DLD1 (cell line): ENCODE measurements at regions not wholly inside any gene's neighbourhood (a gene's known extent, or its start where the extent isn't known, plus 50 kb on each side); places are given as distances from the start of the nearest gene placed in this dataset.
"Not testable (repeated sequence)": the region's sequence is repeated elsewhere in the genome, so short reads cannot be mapped to it uniquely, and the experiment has no call there.

Source experiments
- in situ Hi-C: cut with HindIII; loops from 2 replicates; pipeline ENCODE4 v1.10.0; 2017; ENCODE audit warnings: low sequenced_read_pairs

DNA sequence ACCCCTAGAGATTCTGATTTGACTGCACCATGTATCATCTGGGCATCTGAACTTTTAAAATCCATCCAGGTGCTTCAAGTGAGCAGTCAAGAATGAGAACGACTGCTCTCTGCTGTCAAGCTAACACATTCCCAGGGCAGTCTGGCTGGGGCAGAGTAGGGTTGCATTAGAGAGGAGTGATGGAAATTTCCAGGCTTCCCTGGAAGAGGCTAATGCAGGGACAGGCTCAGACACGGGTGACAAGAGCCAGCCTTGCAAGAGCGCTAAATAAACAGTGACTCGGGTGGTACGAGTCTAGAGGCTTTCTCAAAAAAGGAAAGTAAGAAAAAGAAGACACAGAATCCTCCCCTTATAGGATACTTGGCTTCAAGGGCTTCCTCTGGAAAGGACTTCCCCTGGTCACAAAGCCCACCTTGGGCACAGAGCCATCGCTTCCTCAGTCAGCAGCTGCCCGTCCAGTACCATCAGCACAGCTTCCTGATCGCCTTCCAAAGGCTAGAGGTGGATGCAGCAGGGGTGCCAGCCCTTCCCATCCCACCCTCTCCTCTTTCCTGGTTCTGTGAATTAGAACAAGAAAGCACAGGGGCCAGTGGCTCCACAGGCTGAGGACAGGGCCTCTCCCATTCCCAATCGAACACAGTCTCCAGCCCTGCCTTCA, 177.4 kb upstream of the RREB1 start:
- in situ Hi-C loops: no loop called here

DNA sequence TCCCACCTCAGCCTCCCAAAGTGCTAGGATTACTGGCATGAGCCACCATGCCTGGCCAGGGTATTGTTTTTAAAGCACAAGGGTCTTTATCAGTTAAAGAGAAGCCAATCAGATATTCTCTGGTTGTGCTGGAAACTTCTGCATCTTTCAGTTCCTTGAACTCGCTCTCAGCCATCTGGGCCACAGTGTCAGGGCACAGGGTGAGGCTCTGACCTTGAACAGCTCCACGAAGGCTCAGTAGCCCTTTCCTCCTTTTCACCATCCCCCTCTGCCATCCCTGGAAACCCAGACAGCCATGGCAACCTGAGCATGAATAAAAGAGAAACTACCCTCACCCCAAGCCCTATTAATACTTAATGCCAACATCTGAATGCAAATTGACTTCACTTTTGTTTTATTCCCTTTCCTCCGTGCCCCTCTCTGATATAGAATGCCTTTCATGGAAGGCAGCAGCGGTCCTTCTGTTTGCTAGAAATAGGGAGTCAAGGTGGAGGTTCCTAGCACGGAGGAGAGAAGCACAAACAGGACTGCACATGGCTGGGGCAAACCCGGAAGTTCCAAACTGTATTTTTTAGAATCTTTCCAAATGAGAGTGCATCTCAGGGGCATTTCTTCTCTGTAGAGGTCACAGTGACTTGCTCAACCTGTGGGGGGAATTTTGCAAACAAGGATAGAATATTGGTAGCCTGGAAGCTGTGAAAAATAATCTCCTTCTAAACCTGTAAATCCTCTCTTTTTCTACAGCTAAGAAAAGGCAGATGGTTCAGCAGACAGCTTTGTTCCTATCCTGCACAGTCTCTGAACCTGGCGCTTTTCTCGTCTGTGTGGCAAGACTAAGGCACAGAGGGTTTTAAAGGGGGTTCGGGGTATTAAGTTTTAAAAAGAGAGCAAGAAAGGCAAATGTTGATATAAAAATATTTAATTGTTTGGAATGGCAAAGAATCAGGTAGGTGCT, 176.4 kb upstream of the RREB1 start:
- in situ Hi-C loops: no loop called here

DNA sequence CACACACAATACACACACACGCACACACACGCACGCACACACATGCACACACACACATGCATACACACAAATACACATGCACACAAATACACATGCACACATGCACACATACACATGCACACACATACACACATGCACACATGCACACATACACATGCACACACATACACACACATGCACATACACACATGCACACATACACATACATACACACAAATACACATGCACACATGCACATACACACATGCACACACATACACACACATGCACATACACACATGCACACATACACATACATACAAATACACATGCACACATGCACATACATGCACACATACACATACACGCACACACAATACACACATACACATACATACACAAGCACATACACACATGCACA, 175.4 kb upstream of the RREB1 start:
- in situ Hi-C loops: no loop called here

DNA sequence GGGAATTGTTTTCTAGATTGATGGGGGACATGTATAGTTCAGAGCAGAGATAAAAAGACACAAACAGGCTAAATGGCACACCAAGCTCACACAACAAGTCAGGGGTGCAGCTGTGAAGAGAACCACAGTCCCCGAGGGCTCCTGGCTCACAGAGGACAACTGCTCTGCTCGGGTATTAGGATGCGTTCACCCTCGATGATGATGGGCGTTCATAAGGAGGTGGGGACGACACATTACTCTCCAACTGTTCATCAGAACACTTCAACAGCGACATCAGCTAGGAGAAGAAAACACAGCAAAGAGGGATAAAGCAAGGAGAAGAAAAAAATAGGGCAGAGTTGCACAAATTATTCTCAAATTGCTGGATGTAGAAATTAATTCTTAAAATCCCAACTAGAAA, 174.8 kb upstream of the RREB1 start:
- in situ Hi-C loops: no loop called here

DNA sequence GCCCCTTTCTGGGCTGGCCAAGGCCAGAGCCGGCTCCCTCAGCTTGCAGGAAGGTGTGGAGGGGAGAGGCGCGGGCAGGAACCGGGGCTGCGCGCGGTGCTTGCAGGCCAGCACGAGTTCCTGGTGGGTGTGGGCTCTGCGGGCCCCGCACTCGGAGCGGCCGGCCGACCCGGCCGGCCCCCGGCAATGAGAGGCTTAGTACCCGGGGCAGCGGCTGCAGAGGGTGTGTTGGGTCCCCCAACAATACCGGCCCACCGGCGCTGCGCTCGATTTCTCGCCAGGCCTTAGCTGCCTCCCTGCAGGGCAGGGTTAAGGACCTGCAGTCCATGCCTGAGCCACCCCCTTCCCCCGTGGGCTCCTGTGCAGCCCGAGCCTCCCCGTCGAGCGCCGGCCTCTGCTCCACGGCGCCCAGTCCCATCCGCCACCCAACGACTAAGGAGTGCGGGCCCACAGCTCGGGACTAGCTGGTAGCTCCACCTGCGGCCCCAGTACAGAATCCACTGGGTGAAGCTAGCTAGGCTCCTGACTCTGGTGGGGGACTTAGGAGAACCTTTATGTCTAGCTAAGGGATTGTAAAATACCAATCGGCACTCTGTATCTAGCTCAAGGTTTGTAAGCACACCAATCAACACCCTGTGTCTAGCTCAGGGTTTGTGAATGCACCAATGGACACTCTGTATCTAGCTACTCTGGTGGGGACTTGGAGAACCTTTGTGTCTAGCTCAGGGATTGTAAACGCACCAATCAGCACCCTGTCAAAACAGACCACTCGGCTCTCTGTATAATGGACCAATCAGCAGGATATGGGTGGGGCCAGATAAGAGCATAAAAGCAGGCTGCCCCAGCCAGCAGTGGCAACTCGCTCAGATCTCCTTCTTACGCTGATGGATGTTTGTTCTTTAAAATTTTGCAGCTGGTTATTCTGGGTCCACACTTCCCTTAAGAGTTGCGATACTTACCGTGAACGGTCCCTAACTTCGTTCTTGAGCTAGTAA, 167.4 kb upstream of the RREB1 start:
- in situ Hi-C loops: no loop called here

DNA sequence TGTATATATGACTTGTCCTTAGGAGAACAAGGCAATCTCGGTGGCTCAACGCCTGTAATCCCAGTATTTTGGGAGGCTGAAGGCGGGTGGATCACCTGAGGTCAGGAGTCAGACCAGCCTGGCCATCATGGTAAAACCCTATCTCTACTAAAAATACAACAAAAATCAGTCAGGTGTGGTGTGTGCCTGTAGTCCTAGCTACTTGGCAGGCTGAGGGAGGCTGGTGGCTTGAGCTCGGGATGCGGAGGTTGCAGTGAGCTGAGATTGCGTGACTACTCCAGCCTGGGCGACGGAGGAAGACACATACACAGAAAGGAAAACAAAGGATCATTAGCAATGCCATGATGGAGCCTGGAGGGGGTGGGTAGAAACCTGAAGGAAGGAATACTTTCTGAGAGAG, 166.6 kb upstream of the RREB1 start:
- in situ Hi-C loops: no loop called here

DNA sequence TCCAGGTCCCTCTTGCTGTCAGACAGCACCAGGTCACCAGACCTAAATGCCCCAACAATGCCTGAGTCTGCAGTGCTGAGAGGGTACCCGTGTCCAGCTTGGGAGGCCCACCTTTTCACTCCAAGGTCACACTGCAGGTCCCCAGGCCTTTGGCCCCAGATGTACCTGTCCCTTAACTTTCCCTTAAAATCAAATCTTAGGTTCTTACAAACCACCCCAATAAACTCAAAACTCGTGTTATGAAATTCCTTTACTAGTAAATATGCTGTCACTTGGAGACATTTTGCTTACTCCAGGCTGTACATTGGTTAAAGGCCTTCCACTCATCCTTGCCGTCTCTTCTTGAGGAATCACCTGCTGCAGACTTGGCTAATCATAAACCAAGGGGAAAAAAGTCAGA, 165.7 kb upstream of the RREB1 start:
- in situ Hi-C loops: no loop called here

DNA sequence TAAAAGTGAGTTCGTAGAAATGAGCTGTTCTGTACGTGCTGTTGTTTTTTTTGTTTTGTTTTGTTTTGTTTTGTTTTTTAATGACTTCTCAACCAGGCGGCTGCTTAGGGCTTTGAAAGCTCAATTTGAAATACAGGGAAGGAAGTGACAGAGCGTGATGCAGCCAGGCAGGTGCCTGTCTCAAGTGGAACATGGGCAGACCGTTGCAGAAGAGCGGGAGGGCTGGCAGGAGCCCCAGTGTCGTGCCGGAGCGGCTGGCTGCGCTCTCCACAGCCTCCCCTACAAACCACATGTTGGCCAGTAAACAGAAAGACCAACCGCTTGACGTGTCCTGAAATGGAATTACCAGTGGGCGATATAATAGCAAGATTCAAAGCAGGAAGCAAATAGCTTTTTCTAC, 164.9 kb upstream of the RREB1 start:
- in situ Hi-C loops: no loop called here

DNA sequence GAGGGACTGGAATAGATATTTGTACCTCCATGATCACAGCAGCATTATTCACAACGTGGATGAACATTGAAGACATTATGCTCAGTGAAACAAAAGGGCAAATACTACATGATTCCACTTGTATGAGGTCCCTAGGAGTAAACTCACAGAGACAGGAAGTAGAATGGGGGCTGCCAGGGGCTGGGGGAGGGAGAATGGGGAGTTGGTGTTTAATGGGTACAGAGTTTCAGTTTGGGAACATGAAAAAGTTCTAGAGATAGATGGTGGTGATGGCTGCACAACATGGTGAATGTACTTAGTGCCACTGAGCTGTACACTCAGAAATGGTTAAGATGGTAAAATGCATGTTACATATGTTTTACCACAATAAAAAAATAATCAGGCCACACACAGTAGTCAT, 164.3 kb upstream of the RREB1 start:
- in situ Hi-C loops: no loop called here

DNA sequence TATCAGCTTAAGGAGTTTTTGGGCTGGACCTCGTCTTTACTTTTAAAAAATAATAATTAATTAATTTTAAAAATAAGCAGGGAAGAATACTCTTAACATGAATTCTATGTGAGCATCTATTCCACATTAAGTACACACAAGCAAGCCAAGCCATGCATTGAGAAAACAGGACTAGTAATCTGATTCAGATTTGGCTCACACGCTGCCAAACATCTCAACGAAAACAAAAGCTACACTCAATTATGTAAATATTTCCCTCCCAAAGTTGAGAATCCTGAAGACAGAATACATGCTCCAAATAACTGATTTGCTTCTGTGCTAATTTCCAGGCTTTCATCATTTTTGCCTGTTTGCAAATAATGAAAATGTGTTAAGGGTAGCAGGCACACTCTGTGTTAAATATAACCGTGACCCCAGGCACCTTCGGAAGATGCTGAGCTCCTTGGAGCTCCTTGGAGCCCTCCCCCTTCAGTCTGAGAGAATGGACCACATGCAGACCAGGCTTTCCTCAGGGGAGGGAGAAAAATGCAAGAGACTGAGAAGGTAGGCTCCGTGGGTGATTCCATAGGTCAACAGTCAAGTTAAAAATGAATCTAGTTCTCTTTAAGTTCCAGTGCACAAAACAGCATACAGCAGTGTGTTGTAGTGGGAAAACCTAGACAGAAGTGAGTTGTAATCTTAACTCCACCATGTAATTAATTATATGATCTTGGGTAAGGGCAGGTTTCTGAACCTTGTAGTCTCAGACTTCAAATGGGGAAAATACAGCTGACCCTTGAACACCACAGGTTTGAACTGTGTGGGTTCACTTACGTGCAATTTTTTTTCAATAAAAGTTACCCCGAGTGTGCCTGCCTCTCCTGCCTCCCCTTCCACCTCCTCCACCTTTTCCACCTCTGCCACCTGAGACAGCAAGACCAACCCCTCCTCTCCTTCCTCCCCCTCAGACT, 161.3 kb upstream of the RREB1 start:
- in situ Hi-C loops: no loop called here

DNA sequence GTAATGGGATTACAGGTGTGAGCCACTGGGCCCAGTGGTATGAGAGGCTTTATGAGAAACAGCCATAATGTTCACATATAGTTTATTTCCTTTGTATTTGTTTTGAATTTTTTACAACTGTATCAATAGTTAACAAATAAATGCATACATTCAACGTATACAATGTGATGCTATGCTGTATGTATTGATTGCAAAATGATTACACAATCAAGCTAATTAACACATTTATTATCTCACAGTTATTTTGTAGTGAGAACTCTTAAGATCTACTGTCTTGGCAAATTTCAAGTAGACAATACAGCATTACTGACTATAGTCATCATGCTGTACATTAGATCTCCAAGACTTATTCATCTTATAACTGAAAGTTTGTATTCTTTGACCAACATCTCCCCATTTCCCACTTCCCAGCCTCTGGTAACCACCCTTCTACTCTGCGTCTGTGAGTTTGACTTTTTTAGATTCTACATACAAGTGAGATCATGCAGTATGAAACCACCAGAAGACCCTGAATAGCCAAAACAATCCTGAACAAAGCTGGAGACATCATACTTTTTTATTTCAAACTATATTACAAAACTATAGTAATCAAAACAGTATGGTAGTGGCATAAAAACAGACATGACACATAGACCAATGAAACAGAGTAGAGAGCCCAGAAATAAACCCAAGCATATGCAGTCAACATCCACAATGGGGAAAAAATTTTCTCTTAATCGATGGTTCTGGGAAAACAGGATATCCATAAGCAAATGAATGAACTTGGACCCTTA, 157.2 kb upstream of the RREB1 start:
- in situ Hi-C loops: no loop called here

DNA sequence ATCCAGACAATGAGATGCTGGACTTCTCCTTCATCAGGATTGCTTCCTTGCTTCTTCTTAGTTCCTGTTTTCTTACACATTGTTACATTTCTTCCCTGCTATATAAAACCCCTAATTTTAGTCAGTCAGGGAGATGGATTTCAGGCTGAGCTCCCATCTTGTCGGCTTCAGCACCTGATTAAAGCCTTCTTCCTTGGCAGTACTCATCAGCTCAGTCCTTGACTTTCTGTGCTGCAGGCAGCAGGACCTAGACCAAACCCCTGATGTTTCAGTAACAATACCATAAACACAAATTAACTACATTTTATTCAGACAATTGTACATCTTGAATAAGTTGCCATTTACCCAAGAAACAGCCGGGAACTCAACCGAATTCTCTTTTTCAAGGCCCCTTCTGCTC, 156.4 kb upstream of the RREB1 start:
- in situ Hi-C loops: no loop called here

DNA sequence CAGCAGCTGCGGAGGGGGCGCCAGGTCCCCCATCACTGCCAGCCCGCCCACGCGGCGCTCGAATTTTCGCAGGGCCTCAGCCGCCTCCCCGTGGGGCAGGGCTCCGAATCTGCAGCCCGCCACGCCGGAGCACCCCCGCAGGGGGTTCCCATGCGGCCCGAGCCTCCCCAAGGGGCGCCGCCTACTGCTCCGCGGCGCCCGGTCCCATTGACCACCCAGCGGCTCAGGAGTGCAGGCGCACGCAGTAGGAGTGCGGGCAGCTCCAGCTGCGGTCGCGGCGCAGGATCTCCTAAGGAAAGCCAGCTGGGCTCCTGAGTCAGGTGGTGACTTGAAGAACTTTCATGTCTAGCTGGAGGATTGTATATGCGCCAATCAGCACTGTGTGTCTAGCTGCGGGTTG, 155.3 kb upstream of the RREB1 start:
- in situ Hi-C loops: no loop called here

DNA sequence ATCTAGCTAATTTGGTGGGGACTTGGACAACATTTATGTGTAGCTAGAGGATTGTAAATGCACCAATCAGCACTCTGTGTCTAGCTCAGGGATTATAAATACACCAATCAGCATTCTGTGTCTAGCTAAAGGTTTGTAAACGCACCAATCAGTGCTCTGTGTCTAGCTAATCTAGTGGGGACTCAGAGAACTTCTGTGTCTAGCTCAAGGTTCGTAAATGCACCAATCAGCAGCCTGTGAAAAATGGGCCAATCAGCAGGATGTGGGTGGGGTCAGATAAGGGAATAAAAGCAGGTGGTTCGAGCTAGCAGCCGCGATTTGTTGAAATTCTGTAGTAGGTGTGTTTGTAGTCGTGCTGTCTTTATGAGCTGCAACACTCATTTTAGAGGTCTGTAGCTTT, 154.8 kb upstream of the RREB1 start:
- in situ Hi-C loops: not testable (repeated sequence)

DNA sequence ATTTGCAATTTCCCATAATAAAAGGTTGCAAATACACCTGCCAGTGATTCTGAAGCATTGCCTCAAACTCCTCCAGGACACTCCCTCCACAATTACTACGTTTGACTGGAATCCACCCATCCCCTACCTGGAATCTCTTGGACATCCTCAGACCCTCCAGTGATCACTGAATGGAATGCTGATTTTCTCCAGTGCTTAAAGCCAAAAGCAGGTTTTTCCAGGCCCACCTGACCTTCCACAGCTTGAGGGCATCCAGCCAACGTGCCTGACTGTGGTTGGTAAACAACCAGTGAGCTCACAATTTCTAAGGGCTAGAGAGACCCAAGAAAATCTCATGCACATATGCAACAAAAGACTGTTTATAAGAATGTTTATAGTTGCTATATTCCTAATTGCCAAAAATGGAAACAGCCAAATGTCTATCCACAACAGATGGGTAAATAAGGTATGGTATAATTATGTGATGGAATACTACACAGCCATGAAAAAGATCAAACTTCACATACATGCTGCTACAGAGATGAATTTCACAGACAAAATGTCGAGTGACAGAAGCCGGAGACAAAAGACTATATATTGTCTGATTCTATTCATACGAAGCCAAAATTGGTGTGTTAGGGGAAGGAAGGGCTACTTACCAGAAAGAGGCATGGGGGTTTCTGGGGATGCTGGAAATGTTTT, 147.1 kb upstream of the RREB1 start:
- in situ Hi-C loops: no loop called here

DNA sequence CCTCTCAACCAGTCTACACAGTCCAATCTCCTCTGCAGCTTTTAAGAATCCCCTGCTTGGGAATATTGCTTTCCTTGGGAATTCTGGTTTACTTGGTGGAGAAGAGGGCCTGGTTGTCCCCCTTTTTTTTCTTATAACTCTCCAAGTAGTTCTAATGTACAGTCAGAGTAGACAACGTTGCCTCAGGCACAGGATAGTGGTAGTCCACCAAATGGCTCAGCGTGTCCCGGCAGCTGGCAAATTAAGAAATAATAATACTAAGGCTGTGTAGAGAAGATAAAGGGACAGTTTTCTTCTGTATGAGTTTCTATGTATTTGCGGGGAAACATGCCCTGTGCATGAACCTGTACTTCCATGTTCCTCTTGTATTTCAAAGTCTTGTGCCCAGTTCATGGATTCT, 145.7 kb upstream of the RREB1 start:
- in situ Hi-C loops: no loop called here

DNA sequence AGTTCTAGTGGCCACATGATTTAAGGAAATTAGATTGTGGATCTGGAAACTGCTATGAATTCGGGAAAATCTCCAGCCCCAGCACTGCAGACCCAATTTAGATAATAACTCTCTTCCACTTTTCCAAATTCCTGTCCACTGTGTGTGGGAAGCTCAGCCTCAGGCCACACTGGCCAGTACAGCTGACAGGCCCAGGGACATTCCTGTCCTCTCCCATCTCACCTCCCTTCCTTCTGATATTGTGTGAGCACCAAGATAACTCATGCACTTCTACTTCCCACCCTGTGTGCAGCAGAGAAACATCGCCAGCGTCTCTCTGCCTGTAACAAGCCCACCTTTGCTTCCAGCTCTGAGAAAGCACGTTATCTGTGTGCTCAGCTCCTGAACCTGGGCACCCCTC, 145.1 kb upstream of the RREB1 start:
- in situ Hi-C loops: no loop called here

DNA sequence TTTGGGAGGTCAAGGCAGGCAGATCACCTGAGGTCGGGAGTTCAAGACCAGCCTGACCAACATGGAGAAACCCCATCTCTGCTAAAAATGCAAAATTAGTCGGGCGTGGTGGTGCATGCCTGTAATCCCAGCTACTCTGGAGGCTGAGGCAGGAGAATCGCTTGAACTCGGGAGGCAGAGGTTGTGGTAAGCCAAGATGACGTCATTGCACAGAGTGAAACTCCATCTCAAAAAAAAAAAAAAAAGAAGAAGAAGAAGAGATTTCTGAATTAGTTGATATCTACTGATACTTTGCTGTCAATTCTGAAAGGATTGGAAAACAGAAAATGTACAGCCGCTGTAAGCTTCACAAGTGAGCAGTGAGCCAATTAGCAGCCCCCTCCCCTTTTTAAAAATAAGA, 144.4 kb upstream of the RREB1 start:
- in situ Hi-C loops: not testable (repeated sequence)

DNA sequence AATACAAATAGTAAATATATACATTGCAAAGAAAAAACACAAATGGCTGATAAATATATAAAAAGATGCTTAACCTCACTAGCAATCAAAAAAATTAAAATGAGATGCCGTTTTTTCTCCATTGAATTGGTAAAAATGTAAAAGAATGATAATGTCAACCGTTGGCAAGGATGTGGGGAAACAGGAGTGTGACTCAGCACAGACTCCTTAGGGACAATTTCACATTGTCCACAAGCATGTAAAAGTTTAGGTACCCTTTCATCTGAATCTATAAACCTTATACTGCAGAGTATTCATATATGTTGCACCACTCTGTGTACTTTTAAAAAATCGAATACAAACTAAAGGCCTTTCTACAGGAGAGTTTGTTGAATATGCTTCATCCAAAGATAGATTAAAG, 143.1 kb upstream of the RREB1 start:
- in situ Hi-C loops: no loop called here
